ENCODE measurements at regions not wholly inside any gene's neighbourhood (a gene's known extent, or its start where the extent isn't known, plus 50 kb on each side); places are given as distances from the start of the nearest gene placed in this dataset.
"Not testable (repeated sequence)": the region's sequence is repeated elsewhere in the genome, so short reads cannot be mapped to it uniquely, and the experiment has no call there.

DNA sequence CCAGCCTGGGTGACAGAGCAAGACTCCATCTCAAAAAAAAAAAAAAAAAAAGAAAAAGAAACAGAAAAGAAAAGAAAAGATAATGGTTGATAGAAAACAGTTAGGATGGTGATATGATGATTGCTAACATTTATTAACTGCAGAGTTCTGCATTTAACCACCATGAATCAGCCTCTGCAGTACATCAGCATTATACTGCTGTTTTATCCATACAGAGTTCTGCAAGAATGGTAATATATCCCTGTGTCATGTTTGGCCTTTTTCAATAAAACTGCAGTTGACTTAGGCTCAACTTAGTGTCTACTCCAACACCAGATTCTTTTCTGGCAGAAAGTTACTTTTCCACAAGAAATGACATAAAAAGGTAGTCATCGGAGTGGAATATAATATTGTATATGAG is 62.6 kb downstream of the DUSP6 start:
- DNase-seq: no peak

DNA sequence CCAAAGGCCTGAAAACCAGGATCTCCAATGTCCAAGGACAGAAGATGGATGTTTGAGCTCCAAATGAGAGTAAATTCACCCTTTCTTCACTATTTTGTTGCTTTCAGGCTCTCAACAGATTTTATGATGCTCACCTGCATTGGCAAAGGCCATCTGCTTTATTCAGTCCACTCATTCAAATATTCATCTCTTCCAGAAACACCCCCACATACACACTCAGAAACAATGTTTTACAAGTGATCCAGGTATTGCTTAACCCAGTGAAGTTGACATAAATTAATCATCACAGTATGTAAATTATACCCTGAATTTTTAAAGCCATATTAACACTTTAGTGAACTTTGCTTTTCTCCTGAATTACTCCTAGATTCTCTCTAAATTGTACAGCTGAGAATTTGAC is 63.3 kb downstream of the DUSP6 start:
- DNase-seq: no peak

DNA sequence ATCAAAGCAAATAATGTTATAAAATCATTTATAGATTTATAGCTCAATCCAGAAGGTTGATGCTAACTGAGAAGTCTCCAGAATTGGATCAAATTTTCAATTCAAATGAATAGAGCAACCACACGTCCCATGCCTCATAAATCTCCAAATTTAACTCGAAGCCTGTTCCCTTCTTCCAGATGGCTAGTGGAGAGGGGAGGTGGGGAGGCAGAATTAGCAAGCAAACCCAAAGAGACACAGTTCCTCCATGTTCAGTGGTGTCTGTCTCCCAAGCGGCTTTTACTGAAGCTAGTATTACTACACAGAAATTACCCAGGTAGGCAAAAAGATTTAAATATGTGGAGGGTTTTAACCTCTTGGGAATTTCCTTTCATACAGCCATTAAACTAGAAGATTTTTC is 65.8 kb downstream of the DUSP6 start:
- DNase-seq: no peak

DNA sequence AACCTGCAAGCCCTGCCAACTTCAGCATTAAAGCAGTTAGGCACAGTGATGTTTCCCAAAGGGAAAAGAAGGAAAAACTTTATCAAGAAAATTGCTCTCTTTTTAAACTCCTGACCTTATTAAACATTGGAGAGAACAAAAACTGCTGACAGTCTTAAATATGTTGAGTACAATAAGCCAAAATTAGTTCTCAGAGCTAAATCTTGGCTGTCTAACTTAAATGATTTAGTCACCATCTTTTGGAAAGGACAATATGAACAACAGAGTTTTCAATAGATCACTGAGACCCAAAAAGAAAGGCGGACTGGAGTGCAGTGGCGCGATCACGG is 70.8 kb downstream of the DUSP6 start:
- DNase-seq: no peak

DNA sequence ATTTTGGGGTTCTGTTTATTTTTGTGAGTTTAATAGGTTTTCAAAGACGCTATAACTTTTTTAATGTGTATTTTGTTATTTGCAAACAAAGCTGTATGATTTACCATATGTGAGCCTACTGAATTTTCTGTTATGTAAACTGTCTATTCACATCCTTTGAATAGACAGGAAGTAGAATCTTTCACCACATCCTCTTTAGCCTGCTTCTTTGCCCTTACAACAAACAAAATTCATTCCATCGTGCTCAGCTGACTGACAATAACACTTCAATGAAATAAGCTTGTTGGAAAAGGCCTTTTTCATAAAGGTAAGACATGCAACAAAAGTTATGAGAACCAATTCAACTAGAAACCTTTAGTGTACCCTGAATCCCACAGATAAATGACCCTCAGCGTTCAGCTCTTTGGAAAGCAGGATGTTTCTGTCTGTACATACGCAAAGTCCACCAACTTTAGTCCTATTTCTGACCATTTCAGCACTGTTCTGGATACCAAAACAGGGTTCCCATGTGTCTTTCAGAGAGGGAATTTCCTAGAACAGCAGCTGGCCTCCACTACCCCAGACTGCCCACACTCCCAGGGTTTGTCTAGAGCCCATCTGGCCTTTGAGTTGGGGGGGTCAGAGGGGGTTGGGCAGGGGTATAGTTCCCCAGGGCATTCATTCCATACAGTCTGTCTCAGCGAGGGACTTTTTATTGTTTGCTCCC is 71.3 kb downstream of the DUSP6 start:
- DNase-seq: no peak

DNA sequence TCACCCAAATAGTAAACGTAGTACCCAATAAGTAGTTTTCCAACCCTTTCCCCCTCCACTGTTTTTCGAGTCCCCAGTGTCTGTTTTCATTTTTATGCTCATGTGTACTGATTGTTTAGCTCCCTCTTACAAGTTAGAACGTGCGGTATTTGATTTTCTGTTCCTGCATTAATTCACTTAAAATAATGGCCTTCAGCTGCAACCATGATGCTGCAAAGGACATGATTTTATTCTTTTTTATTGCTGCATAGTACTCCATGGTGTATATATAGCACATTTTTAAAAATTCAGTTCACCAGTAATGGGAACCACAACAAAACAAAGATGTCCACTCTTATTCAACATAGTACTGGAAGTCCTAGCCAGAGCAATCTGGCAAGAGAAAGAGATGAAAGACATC is 72.8 kb downstream of the DUSP6 start:
- DNase-seq: no peak

DNA sequence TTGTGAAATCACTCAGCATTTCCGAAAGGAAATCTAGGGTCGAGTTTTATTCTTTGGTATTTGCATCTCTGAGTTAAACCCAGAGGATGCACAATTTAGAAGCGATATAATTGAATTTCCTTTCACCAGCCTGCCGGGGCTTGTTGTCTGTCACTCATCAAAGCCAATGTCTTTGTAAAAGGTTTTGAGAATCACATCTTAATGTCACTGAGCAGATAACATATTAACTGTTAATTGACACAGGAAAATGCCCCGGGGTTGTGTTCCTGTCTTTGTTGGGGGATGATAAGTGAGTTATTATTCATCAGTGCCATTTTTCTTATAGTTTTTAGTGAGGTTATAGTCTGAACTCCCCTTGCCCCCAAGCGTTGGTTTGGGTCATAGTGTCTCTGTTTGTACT is 73.4 kb downstream of the DUSP6 start:
- DNase-seq: no peak

DNA sequence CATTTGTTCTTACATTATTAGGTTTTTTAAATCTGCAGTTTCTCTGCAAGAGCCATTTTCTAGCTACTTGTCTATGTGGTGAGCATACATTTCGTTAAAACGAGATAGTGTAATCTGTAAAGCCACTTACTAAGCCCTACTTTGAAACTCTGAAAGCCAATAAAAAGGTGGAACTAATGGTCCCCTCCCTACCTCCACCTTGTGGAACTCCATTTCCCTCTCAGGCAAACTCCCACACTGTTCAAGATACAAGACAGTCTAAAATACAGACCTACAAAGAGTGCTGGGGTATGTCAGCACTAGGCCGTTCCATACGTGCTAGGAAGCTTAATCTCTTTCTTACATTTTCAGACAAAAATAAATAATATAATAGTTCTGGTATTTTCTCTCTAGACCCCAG is 74.1 kb downstream of the DUSP6 start:
- no peak for DNase-seq

DNA sequence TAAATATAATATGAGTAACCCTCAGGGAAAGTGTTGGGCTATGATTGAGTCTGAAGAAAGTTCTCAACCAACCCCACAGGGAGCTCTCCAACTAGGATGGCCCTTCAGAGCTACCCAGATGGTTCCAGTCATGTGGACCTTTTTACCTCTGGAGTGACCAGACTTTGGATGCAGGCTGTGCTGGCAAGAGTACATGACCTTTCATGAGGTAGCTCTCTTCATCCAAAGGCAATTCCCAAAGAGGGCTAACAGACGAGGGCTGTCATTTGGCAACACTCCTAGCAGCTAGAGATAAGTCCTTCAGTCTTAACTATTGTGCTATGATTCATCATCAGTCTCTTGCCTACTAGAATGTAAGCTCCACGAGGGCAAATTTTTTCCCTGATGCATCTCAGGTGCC is 75.4 kb downstream of the DUSP6 start:
- no peak for DNase-seq

DNA sequence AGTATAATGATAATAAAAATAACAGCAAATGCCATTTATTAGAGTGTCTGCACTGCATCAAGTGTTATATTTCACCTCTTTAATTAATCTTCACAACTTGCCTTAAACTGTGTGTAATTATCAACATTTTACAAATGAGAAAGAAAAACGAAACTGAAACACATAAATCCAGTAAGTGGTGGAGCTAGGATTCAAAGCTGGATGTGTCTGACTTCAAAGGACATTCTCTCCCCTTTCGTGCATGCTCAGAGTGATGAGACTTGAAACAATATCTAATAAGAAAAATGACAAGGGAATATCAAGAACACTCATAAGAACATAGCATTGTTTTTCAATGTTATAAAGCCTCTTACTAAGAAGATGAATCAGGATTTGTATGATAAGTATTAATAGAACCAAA is 78.8 kb downstream of the DUSP6 start:
- DNase-seq: no peak

DNA sequence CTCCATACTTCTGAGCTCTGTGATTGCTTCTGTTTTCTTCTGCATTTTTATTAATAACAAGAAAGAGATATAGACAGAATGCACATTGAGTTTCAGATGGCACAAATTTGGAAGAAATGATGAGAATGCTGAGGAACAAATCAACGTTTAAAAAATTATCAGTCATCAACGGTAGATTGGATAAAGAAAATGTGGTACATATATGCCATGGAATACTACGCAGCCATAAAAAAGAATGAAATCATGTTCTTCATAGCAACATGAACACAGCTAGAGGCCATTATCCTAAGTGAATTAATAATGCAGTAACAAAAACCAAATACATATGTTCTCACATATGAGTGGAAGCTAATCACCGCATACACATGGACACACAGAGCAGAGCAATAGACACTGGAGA is 81.8 kb downstream of the DUSP6 start:
- DNase-seq: no peak

DNA sequence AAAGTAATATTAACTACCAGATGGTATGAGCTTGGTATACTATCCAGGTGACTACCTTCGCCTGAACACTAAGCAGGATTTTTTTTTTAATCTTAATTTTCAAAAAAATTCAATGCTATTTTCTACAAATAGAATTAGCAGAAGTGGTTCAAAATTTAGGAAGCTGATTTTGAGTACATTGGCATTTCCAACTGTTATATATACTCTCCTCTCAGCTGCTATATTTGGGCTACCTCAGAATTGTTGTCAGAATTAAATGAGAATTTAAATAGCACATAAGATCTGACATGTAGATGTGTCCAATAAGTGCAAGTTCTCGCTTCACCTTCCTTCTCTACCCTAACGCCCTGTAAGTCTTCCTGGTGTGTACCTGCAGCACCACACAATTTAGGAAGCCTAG is 83.1 kb downstream of the DUSP6 start:
- DNase-seq: no peak

DNA sequence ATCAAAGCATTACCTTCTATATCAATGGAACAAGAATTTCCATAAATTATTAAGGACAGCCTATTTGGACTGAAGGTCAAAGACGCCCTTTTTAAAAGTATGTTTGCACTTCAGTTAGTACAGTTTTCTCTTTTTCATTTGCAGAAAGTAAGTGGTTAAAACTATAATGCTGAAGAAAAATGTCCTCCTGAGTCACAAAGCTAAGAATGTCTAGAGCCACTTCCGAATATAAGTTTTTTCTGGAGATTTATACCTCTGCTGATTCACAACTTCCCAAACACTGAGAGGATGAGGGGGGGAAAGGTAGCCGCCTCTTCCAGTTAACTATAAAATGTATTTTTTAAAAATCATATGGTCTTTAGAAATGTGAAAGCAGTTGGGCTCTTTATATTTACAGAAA is 84.9 kb downstream of the DUSP6 start:
- DNase-seq: no peak

DNA sequence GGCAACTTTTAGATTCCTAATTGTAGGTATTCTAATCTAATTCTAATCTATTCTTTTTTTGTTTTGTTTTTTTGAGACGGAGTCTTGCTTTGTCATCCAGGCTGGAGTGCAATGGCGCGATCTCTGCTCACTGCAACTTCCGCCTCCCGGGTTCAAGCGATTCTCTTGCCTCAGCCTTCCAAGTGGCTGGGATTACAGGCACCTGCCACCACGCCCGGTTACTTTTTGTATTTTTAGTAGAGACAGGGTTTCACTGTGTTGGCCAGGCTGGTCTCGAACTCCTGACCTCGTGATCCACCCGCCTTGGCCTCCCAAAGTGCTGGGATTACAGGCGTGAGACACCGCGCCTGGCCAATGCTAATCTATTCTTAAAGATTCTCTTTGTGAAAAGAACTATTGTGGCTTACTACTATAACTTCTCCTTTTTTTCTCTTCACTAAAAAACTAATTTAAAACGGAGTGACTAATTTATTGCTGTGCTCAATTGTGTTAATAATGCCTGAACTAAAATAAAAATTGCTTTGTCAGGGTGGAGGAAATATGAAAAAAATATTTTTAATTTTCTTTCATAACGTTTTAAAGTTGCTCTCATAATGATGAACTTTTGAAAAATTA is 85.6 kb downstream of the DUSP6 start:
- not testable (repeated sequence) for DNase-seq

DNA sequence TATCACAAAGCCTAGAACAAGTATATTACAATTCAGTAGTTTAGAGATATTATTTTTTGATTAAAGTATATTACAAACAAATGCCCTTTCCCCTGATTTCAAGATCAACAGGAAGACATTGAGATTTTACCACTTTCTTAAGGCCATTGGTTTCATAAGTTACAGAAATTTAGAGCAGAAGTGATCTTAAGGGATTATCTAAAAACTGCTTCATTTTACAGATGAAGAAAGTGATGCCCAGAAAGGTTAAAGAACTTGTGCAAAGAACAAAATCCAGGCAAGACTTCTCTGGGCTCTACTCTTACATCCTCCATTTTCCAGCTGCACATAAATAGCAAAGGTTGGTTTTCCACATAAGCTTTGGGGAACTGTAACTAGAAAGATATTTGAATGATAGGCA is 87.5 kb downstream of the DUSP6 start:
- DNase-seq: no peak

DNA sequence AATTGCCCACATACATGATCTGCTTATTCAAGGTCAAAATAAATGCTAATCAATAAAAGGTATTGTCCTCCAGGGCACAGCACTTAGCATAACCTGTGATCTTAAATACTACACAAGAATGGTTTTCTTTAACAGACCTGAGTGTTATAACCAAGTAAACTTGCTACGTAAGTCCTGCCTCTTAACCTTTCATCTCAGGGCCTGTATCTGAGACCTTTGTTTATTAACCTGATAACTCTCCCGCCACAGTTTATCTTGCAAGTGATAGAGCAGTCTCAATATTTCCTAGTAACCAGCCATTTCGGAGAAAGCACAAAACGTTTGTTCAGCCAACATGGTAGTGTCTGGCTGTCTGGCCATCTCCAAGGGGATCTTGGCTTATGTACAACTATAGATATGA is 88.4 kb downstream of the DUSP6 start:
- DNase-seq: no peak

DNA sequence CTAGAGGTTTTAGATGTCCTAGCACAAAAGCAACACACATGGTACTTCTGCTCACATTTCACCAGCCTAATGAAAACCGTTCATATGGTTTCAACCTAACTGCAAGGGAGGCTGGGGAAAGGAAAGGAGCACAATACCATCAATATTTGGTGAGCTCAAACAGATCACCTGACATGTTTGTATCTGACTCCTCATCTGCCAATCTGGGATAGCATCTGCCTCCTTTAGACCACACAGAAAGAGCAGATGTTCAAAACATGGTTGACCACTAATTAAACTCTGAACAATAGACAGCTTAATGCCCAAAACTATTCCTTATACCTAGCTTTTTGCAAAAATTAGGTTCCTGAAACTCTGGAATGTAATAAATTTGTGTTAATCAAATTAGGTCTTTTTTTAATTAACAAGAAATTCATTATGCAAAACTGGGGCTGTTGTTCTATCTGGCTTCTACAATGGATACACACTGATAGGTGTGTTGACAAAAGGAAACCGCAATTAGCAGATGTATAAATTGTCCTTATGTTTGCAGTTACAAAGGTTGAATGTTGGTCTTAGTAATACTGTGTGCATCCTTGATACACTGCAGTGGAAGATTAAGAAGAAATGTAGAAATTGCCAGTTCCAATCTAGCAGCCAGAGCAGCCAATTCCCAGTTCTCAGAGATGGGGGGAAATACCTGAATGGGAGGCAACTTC is 89.3 kb downstream of the DUSP6 start:
- DNase-seq: no peak

DNA sequence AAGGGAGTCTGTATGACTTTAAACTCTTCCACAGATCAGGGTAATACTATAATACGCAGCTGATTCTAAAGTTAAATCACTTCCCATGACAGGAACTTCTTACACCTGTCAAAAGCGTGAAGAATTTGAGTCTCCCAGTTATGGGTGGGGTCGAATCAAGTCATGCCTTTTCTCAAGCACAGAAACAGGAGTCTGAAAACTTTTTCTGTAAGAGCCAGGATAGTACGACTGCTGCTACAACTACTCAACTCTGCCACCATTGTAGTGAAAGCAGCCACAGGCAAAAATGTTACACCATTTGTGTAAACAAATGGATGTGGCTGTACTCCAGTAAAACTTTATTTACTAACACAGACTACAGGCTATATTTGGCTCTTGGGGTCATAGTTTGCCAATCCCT is 90.3 kb downstream of the DUSP6 start:
- no peak for DNase-seq

DNA sequence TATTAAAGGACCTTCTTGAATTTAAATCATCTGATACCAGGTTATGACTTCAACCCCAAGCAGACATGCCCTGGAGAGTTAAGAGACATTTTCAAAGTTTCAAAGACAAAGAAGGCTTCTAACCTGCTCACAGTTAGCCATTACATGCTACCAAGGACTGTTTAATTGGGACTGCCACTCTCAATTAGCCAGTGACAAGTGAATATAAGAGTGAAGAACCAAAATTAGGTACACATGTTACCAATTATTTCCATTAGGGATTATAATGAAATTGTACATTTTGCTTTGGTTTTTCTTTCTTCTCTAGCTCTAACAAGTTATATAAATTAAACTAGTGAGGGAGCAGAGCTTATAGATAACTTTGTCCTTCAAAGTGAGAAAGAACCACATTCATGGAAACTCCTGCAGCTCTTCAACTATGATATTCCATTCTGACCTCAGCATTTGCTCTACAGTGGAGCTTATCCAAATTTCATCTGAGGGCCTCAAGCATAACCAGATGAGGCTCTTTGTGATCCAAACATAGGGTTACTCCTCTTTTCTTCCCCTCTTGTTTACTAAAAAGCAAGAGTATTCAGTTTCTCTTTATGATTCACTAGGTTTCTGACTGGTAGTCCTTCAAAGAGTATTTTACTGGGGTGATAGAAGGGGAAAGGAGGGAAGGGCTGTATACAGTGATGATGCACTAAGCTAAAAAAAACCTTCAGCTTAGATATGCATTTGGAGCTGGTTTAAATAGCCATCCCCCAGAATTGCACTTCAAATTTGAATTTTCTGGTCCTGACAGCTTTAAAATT is 91.3 kb downstream of the DUSP6 start:
- DNase-seq: no peak

DNA sequence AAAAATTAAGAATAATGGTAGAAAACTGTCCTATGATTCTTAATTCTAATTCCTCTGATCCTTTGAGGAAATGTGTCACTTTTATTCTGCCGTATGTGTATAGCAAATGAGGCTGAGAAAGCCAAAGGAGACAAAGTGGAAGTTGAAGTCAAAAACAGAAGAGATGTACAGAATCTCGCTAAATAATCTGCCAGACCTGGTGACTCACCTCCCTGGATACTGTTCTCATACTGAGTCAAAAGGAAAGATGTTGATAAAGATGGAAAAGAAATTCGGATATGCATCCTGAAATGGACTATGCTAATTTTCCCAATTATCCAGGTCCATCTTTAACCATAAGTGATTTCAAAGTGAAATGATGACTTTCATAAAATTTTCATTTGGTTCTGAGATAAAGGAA is 92.5 kb downstream of the DUSP6 start:
- DNase-seq: no peak

DNA sequence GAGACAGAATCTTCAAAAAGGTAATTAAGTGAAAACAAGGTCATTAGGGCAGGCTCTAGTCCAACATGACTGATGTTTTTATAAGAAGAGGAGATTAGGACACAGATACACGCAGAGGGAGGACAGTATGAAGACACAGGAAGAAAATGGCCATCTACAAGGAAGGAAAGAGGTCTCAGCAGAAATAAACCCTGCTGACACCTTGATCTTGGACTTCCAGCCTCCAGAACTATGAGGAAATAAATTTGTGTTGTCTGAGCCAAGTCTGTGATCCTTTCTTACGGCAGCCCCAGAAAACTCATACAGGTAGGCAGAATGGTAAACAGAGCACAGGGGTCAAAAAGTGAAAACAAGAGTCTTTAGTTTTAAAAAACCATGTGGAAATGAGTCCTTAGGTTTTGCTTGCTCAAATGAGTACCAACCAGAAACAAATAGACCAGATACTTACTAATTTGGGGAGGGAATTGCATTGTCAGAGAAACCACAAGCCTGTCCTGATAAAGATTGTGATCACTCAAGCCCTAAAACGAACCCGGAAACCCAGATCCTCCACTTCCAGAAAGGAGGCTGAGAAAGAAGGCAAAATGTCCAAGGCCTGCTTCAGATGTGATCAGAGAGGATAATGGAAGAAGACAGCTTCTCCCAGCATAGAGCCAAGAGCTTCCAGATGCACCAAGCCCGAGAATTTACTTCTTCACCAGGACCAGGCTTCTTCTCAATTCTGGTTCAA is 93.9 kb downstream of the DUSP6 start:
- no peak for DNase-seq

DNA sequence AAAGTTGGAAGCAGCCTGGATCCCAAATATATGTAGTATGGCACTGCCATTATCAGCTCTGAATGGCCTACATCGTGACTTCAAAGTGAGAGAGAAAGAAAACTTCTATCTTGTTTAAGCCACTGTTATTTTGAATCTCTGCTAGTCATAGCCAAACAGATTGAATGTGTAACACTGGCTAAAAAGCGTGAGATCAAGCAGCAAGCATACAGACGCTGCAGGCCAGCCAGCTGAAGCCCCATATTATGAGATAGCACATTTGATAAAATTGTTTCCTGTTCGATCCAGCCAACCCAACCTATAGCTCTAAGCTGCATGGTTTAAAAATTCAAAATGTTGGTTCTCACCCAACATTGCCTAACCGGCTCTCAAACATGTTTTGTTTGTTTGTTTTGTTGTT is 95.0 kb downstream of the DUSP6 start:
- no peak for DNase-seq

DNA sequence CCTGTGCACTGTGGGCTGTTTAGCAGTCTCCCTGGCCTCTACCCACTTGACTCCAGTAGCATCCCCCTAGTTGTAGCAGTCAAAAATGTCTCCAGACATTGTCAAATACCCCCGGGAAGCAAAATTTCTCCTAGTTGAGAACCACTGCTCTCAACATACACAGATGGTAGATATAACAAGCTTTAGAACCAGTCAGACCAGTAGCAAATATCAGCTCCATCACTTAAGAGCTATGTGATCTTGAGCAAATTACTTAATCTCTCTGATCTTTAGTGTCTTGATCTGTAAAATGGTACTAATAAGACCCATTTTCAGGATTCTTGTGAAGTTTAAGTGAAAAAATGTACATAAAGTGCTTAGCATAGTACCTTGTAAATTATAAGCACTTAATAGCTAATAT is 96.2 kb downstream of the DUSP6 start:
- no peak for DNase-seq

Measured in GOT3 (cell line).